GM23338 (cell line): ENCODE measurements at regions not wholly inside any gene's neighbourhood (a gene's known extent, or its start where the extent isn't known, plus 50 kb on each side); places are given as distances from the start of the nearest gene placed in this dataset.

Experiments
- ATAC-seq: fragments of 200-7000 bp; cut with Tn5 transposase; 3 replicates; pipeline ENCODE4 v1.9.1; 2020
- DNase-seq: peaks from one replicate; pipeline ENCODE4 v3.0.0-alpha.2; 2015; ENCODE audit warnings: low spot score
- H2AFZ ChIP-seq: fragments of 200-600 bp; sonication (generic); 2 replicates; pipeline ENCODE4 v1.8.0; 2016; ENCODE audit warnings: antibody characterized with exemption, mild to moderate bottlenecking, moderate library complexity
- H3F3A ChIP-seq: fragments of 200-600 bp; sonication (generic); replicated peaks from 2 replicates; pipeline ENCODE4 v1.8.0; 2017; ENCODE audit warnings: antibody characterized with exemption, mixed run types, low read depth
- H3K27ac ChIP-seq: fragments of 200-600 bp; sonication (generic); 2 replicates; pipeline ENCODE4 v1.6.1; 2016; ENCODE audit warnings: low read depth
- H3K27me3 ChIP-seq: fragments of 200-600 bp; sonication (generic); 2 replicates; pipeline ENCODE4 v1.8.0; 2016; ENCODE audit warnings: mild to moderate bottlenecking, mixed run types, moderate library complexity; ENCODE audit not compliant: insufficient read depth
- H3K36me3 ChIP-seq: fragments of 200-600 bp; sonication (generic); 2 replicates; pipeline ENCODE4 v1.8.0; 2016; ENCODE audit warnings: mild to moderate bottlenecking; ENCODE audit not compliant: insufficient read depth
- H3K4me1 ChIP-seq: fragments of 200-600 bp; sonication (generic); 2 replicates; pipeline ENCODE4 v1.8.0; 2016; ENCODE audit warnings: mild to moderate bottlenecking, moderate library complexity; ENCODE audit not compliant: insufficient read depth
- H3K4me2 ChIP-seq: fragments of 200-600 bp; sonication (generic); 2 replicates; pipeline ENCODE4 v1.7.1; 2017; ENCODE audit warnings: mixed run types
- H3K4me3 ChIP-seq: fragments of 200-600 bp; sonication (generic); 2 replicates; pipeline ENCODE4 v1.6.1; 2016; ENCODE audit warnings: mixed run types
- H3K79me2 ChIP-seq: fragments of 200-600 bp; sonication (generic); replicated peaks from 2 replicates; pipeline ENCODE4 v1.8.0; 2017; ENCODE audit warnings: mild to moderate bottlenecking; ENCODE audit not compliant: insufficient read depth
- H3K9me2 ChIP-seq: fragments of 200-600 bp; sonication (generic); 2 replicates; pipeline ENCODE4 v1.8.0; 2017; ENCODE audit not compliant: insufficient read depth
- H4K20me1 ChIP-seq: fragments of 200-600 bp; sonication (generic); replicated peaks from 2 replicates; pipeline ENCODE4 v1.8.0; 2017; ENCODE audit warnings: mild to moderate bottlenecking; ENCODE audit not compliant: insufficient read depth
- H3K27ac Mint-ChIP-seq: 2 replicates; pipeline ENCODE4 v1.8.0; 2020; ENCODE audit warnings: inconsistent platforms, mild to moderate bottlenecking, moderate library complexity, mixed read lengths
- H3K27me3 Mint-ChIP-seq: 3 replicates; pipeline ENCODE4 v1.8.0; 2022; ENCODE audit warnings: low read depth, mild to moderate bottlenecking, moderate library complexity, mixed read lengths, inconsistent platforms; ENCODE audit not compliant: insufficient read depth, poor library complexity
- H3K36me3 Mint-ChIP-seq: 3 replicates; pipeline ENCODE4 v1.8.0; 2021; ENCODE audit warnings: low read depth, mild to moderate bottlenecking, inconsistent platforms, moderate library complexity, mixed read lengths
- H3K4me1 Mint-ChIP-seq: 3 replicates; pipeline ENCODE4 v1.8.0; 2020; ENCODE audit warnings: mild to moderate bottlenecking, inconsistent platforms, mixed read lengths
- H3K4me3 Mint-ChIP-seq: 3 replicates; pipeline ENCODE4 v1.8.0; 2021; ENCODE audit warnings: moderate library complexity, mild to moderate bottlenecking, inconsistent platforms, mixed read lengths
- H3K9me3 Mint-ChIP-seq: 3 replicates; pipeline ENCODE4 v1.8.0; 2020; ENCODE audit warnings: moderate library complexity, mild to moderate bottlenecking, inconsistent platforms, mixed read lengths
- CTCF ChIP-seq, 2 experiments: fragments of 200-600 bp in 1 of 2; sonication (generic) in 1 of 2; conservative IDR thresholded peaks; 2 replicates each; pipeline versions ENCODE4 v1.5.1 to v1.6.1; 2016 to 2017; ENCODE audit warnings: antibody characterized with exemption in 2 of 2, low read depth in 2 of 2, mild to moderate bottlenecking in 2 of 2, moderate library complexity in 1 of 2
- ETS1 ChIP-seq: IDR thresholded peaks from 2 replicates; pipeline ENCODE4 v1.6.1; 2016; ENCODE audit warnings: antibody characterized with exemption
- ZNF114 ChIP-seq: fragments of 250-450 bp; sonication (Bioruptor Pico); IDR thresholded peaks from 2 replicates; pipeline ENCODE4 v1.5.0; 2020; ENCODE audit warnings: mild to moderate bottlenecking, moderate library complexity
- ZNF462 ChIP-seq: fragments of 250-450 bp; sonication (Bioruptor Pico); IDR thresholded peaks from 2 replicates; pipeline ENCODE4 v1.5.0; 2020; ENCODE audit warnings: mild to moderate bottlenecking, moderate library complexity

GRCh38 chr3:3685721-3686120 is 113.5 kb upstream of the LRRN1 start:
- H3K4me2 ChIP-seq = no peak overlapping the region
- no peak overlapping the region for H2AFZ ChIP-seq
- ATAC-seq (no peak), DNase-seq (no peak)
- no peak overlapping the region for H3K27ac ChIP-seq
- H3K27me3 ChIP-seq = no peaks in the 10 kb centered on the region
- no peaks in the 10 kb centered on the region for H3K79me2 ChIP-seq
- no peak overlapping the region for H3K4me3 ChIP-seq
- peaks cover 8% of the 10 kb centered on the region; the same call in 2 of the 3 replicates for H3K36me3 Mint-ChIP-seq
- H3K9me2 ChIP-seq = no peaks in the 10 kb centered on the region
- H3K4me1 Mint-ChIP-seq = no peaks in the 10 kb centered on the region
- no peak overlapping the region for H3K4me3 Mint-ChIP-seq
- H3K36me3 ChIP-seq = no peaks in the 10 kb centered on the region
- H3F3A ChIP-seq = no peaks in the 10 kb centered on the region
- H3K9me3 Mint-ChIP-seq = peaks cover 96% of the 10 kb centered on the region
- no peak overlapping the region for H3K27ac Mint-ChIP-seq
- no peaks in the 10 kb centered on the region for H3K4me1 ChIP-seq
- TF ChIP-seq ZNF114 (CRISPR knock-in tag) (no peak), ETS1 (no peak), CTCF (conservative IDR thresholded peaks at IDR 0.05; ENCODE audit: low read depth in 2 of 2) (no peak), ZNF462 (CRISPR knock-in tag) (no peak)
- no peaks in the 10 kb centered on the region for H4K20me1 ChIP-seq
- H3K27me3 Mint-ChIP-seq = peaks cover 2% of the 10 kb centered on the region
